GM23338 (cell line): ENCODE measurements at regions not wholly inside any gene's neighbourhood (a gene's known extent, or its start where the extent isn't known, plus 50 kb on each side); places are given as distances from the start of the nearest gene placed in this dataset.

Experiments
- CTCF ChIP-seq, 2 experiments: fragments of 200-600 bp in 1 of 2; sonication (generic) in 1 of 2; conservative IDR thresholded peaks; 2 replicates each; pipeline versions ENCODE4 v1.5.1 to v1.6.1; 2016 to 2017; ENCODE audit warnings: antibody characterized with exemption in 2 of 2, low read depth in 2 of 2, mild to moderate bottlenecking in 2 of 2, moderate library complexity in 1 of 2
- ETS1 ChIP-seq: IDR thresholded peaks from 2 replicates; pipeline ENCODE4 v1.6.1; 2016; ENCODE audit warnings: antibody characterized with exemption
- EZH2 ChIP-seq: fragments of 200-600 bp; sonication (generic); IDR thresholded peaks from one replicate; pipeline ENCODE4 v1.8.0; 2017; ENCODE audit warnings: antibody characterized with exemption, mild to moderate bottlenecking, low read depth; ENCODE audit not compliant: unreplicated experiment
- EZH2phosphoT487 ChIP-seq: fragments of 200-600 bp; sonication (generic); IDR thresholded peaks from one replicate; pipeline ENCODE4 v1.8.1; 2018; ENCODE audit warnings: antibody characterized with exemption; ENCODE audit not compliant: unreplicated experiment
- POLR2AphosphoS5 ChIP-seq: IDR thresholded peaks from 2 replicates; pipeline ENCODE4 v1.6.1; 2016; ENCODE audit warnings: antibody characterized with exemption, low read depth
- REST ChIP-seq: IDR thresholded peaks from one replicate; pipeline ENCODE4 v1.6.1; 2018; ENCODE audit warnings: antibody characterized with exemption; ENCODE audit not compliant: unreplicated experiment
- ZNF114 ChIP-seq: fragments of 250-450 bp; sonication (Bioruptor Pico); IDR thresholded peaks from 2 replicates; pipeline ENCODE4 v1.5.0; 2020; ENCODE audit warnings: mild to moderate bottlenecking, moderate library complexity
- ZNF331 ChIP-seq: fragments of 250-450 bp; sonication (Bioruptor Pico); IDR thresholded peaks from 2 replicates; pipeline ENCODE4 v1.5.0; 2020; ENCODE audit warnings: low read depth, mild to moderate bottlenecking, moderate library complexity

GRCh38 chr12:131637986-131638385 lies 72.9 kb upstream of the SFSWAP start:
- TF ChIP-seq CTCF (conservative IDR thresholded peaks at IDR 0.05; ENCODE audit: low read depth in 2 of 2) (no peak), POLR2AphosphoS5 (no peak), EZH2 (no peak), ETS1 (no peak), ZNF331 (CRISPR knock-in tag) (no peak), EZH2phosphoT487 (no peak), REST (no peak), ZNF114 (no peak)
